ENCODE measurements at regions not wholly inside any gene's neighbourhood (a gene's known extent, or its start where the extent isn't known, plus 50 kb on each side); places are given as distances from the start of the nearest gene placed in this dataset.

- DNase-seq (ENCODE audit: low spot score) = no peak
Measured at GRCh38 chr6:165985806-165986299, 181.8 kb downstream of the TBXT start.

DNA sequence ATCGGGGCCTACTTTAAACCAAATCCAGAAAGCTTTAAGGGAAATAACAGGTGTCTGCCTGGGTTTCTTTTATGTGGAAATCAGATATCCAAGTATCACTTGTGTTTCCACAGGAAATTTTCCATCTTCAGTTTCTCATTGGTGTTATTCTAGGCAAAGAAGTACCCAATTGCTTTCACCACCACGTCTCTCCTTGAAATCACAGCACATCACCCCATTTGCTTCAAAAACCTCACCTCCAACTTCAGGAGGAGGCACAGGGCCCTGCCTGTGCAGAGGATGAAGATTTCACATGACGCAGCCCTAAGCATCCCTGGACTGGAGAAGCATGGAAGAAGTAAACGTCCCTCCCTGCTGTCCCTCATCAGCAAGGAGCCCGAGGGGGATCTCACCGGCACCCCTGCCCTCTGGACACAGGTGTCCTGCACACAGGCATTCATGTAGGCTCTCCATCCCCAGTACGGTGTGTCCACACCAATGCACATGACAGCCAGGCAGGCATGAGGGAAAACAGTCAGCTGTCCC, 182.3 kb downstream of the TBXT start:
- DNase-seq (ENCODE audit: low spot score) = no peak

DNA sequence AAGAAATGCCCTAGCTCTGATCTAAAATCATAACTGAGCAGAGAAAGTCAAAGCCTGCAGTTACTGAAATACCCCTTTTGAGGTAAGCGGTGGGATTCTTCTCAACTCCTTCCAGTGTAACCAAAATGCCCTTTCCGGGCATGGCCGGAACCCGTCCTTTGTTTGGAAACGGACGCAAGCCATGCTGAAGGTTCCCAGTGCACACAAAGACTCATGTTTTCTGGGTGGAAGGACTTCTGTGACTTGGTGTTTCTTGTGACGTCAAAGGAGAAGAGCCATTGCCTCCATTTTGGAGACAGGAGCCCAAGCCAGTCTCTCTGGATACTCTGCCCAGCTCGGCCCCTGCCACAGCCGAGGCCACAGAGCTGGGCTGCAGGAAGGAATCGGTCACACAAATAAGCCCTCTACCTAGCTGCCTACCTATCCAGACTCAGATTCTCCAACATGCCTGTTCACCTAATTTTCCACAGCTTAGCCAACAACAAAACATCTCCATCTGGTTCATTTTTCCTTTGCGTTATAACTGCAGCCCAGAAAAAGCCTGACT, 182.8 kb downstream of the TBXT start:
- no peak for DNase-seq (ENCODE audit: low spot score)

GRCh38 chr6:165983112-165984072, 184.3 kb downstream of the TBXT start:
- no peak for DNase-seq (ENCODE audit: low spot score)

- DNase-seq (ENCODE audit: low spot score) = no peak
Measured at GRCh38 chr6:165978476-165978875, 189.2 kb downstream of the TBXT start.

DNA sequence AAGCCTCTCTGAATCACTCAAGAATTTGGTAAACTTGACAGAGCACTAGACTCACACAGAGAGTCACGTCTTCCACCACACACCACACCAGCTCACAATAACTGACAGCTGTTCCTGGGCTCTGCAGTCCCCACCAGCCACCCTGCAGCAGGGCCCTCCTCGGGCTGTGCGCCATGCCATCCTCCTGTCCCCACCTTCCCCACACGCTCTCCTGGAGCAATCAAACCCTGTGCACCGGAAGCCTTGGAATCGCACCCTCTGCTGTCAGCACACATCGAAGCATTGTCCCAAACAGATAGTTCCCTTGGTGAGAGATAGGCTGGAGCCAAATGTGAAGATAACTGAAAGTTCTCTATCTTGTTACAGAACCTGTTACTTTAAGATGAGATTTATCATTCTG, 191.0 kb downstream of the TBXT start:
- no peak for DNase-seq (ENCODE audit: low spot score)

DNA sequence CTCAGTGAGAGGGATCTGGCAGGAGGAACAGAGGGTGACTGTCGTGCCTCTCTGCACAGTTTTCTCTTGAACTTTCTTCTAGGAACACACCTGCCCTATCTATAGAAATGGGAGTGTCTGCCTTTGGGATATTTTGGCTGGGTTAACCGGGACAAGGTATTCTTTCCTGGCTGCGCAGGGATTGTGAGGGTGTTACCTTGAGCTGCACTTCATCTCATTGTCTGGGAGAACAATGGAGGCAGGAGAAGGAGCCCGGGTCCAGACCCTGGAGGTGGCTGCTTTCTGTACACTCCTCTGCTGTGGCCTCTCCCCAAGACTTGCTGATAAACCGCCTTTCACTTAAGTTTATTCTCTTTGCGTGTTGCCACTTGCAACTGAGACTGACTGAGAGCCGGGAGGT, 192.8 kb downstream of the TBXT start:
- no peak for DNase-seq (ENCODE audit: low spot score)

- no peak for DNase-seq (ENCODE audit: low spot score)
Measured at GRCh38 chr6:165973473-165973872, 194.2 kb downstream of the TBXT start.

- DNase-seq (ENCODE audit: low spot score) = no peak
Measured at GRCh38 chr6:165972139-165972802, 195.4 kb downstream of the TBXT start.

- no peak for DNase-seq (ENCODE audit: low spot score)
Measured at GRCh38 chr6:165971202-165971601, 196.4 kb downstream of the TBXT start.

DNA sequence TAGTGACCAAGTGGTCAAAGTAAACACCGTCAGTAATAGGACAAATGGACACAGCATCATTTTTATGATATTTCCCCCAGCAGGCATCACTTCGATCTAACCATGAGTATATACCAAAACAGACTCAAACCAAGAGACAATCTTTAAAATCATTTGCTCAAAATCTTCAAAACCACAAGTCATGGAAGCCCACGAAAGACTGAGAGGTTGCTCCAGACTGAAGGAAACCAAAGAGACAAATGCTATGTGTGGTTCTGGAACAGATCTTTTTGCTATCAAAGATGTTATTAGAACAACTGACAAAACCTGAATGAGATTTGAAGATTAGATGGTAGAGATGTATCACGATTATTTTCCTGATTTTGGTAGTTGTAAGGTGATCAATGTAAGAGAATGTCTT, 197.7 kb downstream of the TBXT start:
- DNase-seq (ENCODE audit: low spot score) = no peak

- no peak for DNase-seq (ENCODE audit: low spot score)
Measured at GRCh38 chr6:165969184-165969583, 198.5 kb downstream of the TBXT start.

DNA sequence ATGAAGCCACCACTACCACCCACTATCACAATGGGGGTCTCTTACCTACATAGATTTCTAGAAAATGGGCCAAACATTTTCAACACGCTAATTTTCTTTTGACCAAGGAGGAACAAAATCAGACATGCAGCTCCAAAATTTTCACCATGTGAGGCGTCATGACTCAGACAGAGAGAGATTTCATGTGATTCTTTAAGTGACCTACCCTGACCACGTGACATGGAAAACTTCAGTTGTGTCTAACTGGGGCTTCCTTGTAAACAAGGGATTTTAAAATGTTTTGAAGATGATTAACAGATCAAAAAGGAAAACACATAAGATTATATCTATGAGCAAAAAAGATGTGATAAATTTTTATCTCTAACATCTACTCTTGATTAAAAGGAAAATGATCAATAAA, 199.2 kb downstream of the TBXT start:
- DNase-seq (ENCODE audit: low spot score) = no peak

- DNase-seq (ENCODE audit: low spot score) = no peak
Measured at GRCh38 chr6:165967810-165968407, 199.7 kb downstream of the TBXT start.

GRCh38 chr6:165963750-165964149, 203.9 kb downstream of the TBXT start:
- DNase-seq (ENCODE audit: low spot score) = no peak

DNA sequence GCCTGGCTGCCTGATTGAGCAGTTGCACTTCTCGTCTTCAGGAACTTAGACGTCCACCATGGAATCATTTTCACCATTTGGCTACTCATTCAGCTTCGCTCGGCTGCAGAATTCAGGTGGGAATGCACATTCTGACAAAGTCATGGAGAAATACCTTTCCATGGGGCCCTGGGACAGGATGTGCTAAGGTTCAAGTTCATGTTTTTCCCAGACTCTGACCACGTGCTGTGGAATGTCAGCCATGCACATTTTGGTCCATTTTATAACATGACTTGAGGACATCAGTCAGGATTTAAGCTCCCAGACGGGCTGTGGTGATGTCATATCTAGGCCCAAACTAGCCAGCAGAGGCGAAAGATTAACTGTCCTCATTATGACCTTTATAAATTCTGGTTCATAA, 205.3 kb downstream of the TBXT start:
- no peak for DNase-seq (ENCODE audit: low spot score)

DNA sequence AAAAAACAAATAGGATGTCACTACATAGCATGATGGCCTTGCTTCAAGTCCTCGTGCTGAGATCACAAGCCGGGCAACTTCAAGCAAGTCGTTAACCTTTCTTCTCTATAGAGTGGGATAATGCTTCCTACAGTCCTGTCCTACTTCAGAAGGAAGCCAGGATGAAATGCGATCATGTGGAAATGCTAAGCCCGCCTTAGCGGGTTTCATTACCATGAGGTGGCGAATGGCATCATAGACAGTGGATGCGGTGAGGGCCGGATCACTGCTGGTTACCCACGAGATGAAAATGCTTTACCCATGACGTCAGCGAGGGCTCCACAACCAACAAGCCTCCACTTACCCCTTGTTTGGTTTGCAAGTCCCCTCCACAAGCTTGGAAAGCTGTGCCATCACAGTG, 206.4 kb downstream of the TBXT start:
- DNase-seq (ENCODE audit: low spot score) = no peak

DNA sequence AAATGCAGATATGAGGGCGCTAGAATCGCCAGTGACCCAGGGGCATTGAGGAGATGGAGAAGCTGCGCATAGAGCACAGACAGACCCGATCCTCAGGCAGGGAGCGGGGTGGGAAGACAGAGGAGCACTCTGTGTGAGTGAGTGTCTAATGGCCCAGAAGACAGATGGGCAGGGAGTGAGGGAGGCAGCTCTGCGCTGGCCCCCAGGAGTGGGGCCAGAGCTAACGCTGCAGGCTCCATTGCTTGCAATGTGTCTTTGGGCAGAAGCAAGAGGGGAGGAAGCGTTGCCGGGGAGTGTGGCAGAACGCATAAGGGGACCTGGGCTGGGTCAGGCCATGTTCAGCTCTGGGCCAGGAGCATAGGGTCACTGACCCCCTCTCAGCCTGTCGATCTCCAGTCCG, 207.0 kb downstream of the TBXT start:
- DNase-seq (ENCODE audit: low spot score) = no peak

- no peak for DNase-seq (ENCODE audit: low spot score)
Measured at GRCh38 chr6:165959627-165960026, 208.0 kb downstream of the TBXT start.

GRCh38 chr6:165956874-165957273, 210.8 kb downstream of the TBXT start:
- DNase-seq (ENCODE audit: low spot score) = no peak

DNA sequence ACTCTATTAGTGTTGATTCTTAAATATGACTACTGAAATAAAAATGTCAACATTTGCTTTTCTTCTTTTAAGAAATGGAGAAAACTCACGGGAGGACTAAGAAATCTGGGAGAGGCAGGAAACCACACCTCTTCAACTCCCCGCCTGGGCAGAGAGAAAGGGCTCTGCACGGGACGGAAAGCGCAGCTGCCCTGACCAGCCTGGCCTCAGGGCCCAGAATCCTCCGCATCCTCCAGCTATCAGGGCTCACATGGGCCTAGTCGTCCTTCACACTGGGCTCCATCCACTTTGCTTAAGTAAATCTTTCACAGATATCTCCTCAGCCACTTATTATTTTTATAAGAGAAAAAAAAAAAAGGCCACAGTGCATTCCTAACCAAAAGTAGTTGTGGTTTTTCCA, 215.1 kb downstream of the TBXT start:
- no peak for DNase-seq (ENCODE audit: low spot score)

GRCh38 chr6:165950316-165950715, 217.3 kb downstream of the TBXT start:
- DNase-seq (ENCODE audit: low spot score) = no peak
